ENCODE measurements at regions not wholly inside any gene's neighbourhood (a gene's known extent, or its start where the extent isn't known, plus 50 kb on each side); places are given as distances from the start of the nearest gene placed in this dataset.

DNA sequence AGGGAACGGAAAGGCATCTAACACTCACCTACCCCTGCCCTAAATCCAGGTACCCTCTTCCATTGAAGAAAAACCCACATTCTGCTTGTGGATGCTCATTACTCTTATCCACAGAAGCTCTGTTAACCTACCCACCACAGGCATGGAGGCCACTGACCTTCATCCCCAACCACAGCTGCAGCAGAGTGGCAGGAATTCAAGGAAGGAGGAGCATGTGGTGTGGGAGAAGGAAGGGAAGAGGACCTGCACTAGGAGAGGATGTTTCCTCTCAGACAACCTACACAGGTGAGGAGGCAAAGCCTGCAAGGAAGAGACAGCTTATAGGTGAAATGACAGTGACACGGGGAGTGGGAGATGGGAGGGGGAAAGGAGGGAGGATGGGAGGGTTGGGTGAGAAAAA lies 192.5 kb upstream of the TSC22D2 start:
- Histone ChIP-seq H3K9me3 (peaks cover 0 to 5% (median 2%) of the 10 kb centered on the region in 4 donors), H3K4me3 (no peak overlapping the region), H3K36me3 (no peaks in the 10 kb centered on the region), H3K27me3 (no peaks in the 10 kb centered on the region), H3K4me1 (peaks cover 13 to 22% (median 19%) of the 10 kb centered on the region in 4 donors), H3K27ac (replicated peaks in 1 of 4) (peak overlapping the region in 3 of 4 donors; percentile 48 to 70 (median 66))
- DNase-seq (ENCODE audit: extremely low spot score): peak; percentile 14
- no peak for TF ChIP-seq CTCF (IDR thresholded peaks at IDR 0.05)
- TF ChIP-seq POLR2AphosphoS5 (IDR thresholded peaks at IDR 0.05): no peak
- no peak for TF ChIP-seq EP300 (IDR thresholded peaks at IDR 0.05)
- no peak for TF ChIP-seq POLR2A (IDR thresholded peaks at IDR 0.05; ENCODE audit: low read depth)
- intact Hi-C loops (cut with DNase I): no loop called here
- WGBS: 78% methylated on average over 2 of the region's 2 CpGs

- Histone ChIP-seq H3K4me3 (no peak overlapping the region), H3K9me3 (peaks cover 0 to 5% (median 2%) of the 10 kb centered on the region in 4 donors), H3K36me3 (no peaks in the 10 kb centered on the region), H3K27me3 (no peaks in the 10 kb centered on the region), H3K4me1 (peaks cover 13 to 24% (median 23%) of the 10 kb centered on the region in 4 donors), H3K27ac (replicated peaks in 1 of 4) (no peak overlapping the region)
- TF ChIP-seq EP300 (IDR thresholded peaks at IDR 0.05) (no peak), POLR2AphosphoS5 (IDR thresholded peaks at IDR 0.05) (no peak), CTCF (IDR thresholded peaks at IDR 0.05) (no peak), POLR2A (IDR thresholded peaks at IDR 0.05; ENCODE audit: low read depth) (no peak)
- intact Hi-C loops (cut with DNase I): no loop called here
- DNase-seq (ENCODE audit: extremely low spot score): no peak
- whole genome bisulfite sequencing: 83% methylated on average over 1 of the region's 1 CpG
Measured at GRCh38 chr3:150213577-150213976, 194.5 kb upstream of the TSC22D2 start.

DNA sequence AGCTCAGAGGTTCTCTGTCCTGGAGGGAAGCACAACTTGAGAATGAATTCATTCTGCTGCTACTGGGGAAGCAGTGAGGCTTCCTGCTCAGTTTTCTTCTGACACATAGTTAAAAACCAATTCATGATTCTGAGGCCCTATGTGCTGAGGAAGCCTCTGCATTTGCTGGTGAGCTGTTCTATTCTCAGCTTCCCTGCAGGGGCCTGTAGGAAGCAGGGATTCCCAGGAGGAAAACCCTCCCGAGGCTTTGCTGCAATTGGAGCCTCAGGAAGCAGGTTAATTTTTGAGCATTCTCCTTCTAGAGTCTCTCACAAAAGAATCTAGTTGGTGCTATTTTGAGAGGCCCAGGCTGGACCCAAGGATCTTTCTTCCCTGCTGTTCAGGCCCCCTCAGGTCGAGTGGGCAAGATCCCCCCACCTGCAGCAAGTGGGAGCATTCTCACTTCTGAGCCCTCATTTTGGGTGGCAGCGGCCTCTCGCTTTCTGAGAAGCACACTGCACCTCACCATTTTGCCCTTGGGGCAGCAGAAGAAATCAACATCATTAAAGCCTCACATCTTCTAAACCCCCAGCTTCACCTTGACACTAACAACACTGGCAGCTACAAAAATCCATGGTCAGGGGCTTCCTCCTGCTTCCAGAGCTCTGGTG lies 197.5 kb upstream of the TSC22D2 start:
- Histone ChIP-seq H3K27me3 (no peaks in the 10 kb centered on the region), H3K4me1 (peaks cover under 1 to 11% (median 10%) of the 10 kb centered on the region in 4 donors), H3K4me3 (no peak overlapping the region), H3K27ac (replicated peaks in 1 of 4) (no peak overlapping the region), H3K36me3 (no peaks in the 10 kb centered on the region), H3K9me3 (no peaks in the 10 kb centered on the region)
- WGBS: 67% methylated on average over 3 of the region's 4 CpGs
- TF ChIP-seq CTCF (IDR thresholded peaks at IDR 0.05) (no peak), POLR2A (IDR thresholded peaks at IDR 0.05; ENCODE audit: low read depth) (no peak)
- intact Hi-C loops (cut with DNase I): no loop called here
- DNase-seq (ENCODE audit: extremely low spot score): no peak

DNA sequence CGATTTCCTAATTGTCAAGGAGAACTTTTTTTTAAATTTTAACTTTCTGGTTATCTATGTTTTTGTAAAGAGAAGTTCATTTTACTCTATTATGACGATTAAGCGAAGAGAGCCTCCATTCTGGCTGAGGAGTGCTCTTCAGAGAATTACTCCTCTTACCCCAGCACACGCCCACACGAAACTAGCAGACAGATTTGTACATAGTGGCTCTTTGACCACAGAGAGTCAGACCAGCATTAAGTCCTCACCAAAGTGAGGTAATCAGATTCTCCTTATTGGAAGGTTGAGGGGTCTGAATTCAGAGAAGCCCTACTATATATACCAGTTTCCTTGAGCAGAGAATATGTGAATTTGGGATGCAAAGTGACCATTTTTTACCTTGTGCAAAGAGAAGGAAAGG lies 204.8 kb upstream of the TSC22D2 start:
- peak; percentile 70 for DNase-seq (ENCODE audit: extremely low spot score)
- 80% methylated on average over 5 of the region's 5 CpGs for WGBS
- H3K27ac ChIP-seq (replicated peaks in 1 of 4): no peak overlapping the region
- H3K4me1 ChIP-seq: no peaks in the 10 kb centered on the region
- H3K36me3 ChIP-seq: no peaks in the 10 kb centered on the region
- H3K27me3 ChIP-seq: no peaks in the 10 kb centered on the region
- peaks cover 0 to 3% (median under 1%) of the 10 kb centered on the region in 4 donors for H3K9me3 ChIP-seq
- intact Hi-C loops (cut with DNase I): no loop called here
- no peak overlapping the region for H3K4me3 ChIP-seq
- TF ChIP-seq CTCF (IDR thresholded peaks at IDR 0.05) (no peak), POLR2AphosphoS5 (IDR thresholded peaks at IDR 0.05) (no peak), EP300 (IDR thresholded peaks at IDR 0.05) (no peak), POLR2A (IDR thresholded peaks at IDR 0.05; ENCODE audit: low read depth) (no peak)

DNA sequence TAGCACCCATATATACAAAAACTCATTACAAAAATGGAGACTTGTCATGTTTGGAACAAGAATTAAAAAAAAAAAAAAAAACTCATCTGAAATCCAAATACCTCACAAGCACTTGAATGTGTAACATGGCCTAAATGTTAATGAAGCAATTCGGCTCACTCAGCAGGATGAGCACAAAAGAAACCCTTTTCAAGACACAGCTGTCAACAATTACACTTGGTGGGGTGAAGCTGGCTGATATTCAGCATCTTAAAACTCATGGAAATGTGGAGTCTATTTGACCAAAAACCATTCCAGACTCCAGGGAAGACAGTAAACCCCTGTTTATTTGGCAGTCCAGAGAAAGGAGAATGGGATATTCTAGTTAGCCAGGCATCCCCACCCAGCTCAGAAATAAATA lies 205.4 kb upstream of the TSC22D2 start:
- no peak for TF ChIP-seq POLR2A (IDR thresholded peaks at IDR 0.05; ENCODE audit: low read depth)
- DNase-seq (ENCODE audit: extremely low spot score): peak; percentile 47
- H3K9me3 ChIP-seq: peaks cover 0 to 6% (median 3%) of the 10 kb centered on the region in 4 donors
- H3K4me1 ChIP-seq: no peaks in the 10 kb centered on the region
- H3K36me3 ChIP-seq: no peaks in the 10 kb centered on the region
- no peak overlapping the region for H3K4me3 ChIP-seq
- no peak overlapping the region for H3K27ac ChIP-seq (replicated peaks in 1 of 4)
- intact Hi-C loops (cut with DNase I): no loop called here
- 86% methylated on average over 1 of the region's 1 CpG for WGBS
- H3K27me3 ChIP-seq: no peaks in the 10 kb centered on the region
